HCT116 (cell line): ENCODE measurements at regions not wholly inside any gene's neighbourhood (a gene's known extent, or its start where the extent isn't known, plus 50 kb on each side); places are given as distances from the start of the nearest gene placed in this dataset.

Experiments used
- ATAC-seq: fragments of 200-7000 bp; cut with Tn5 transposase; 2 replicates; pipeline ENCODE4 v1.9.1; 2020; ENCODE audit warnings: mild to moderate bottlenecking, moderate library complexity
- BruUV-seq: library from RNA; stranded (reverse); fragments of 400-500 nt; replicated peaks from 2 replicates; lab custom pipeline; 2021; lab: Mats Ljungman, UMichigan
- CTCF ChIA-PET: fragments of 300-600 bp; sonication (Branson Sonifier 250); formaldehyde crosslinking; loops from one replicate; lab custom pipeline; 2021; ENCODE audit warnings: antibody characterized with exemption; lab: Charles Lee
- POLR2A ChIA-PET: fragments of 300-600, 350-600 bp; sonication (Branson Sonifier 250); formaldehyde crosslinking; loops from one replicate; lab custom pipeline; 2021; ENCODE audit warnings: antibody characterized with exemption; lab: Charles Lee
- RAD21 ChIA-PET, 2 experiments: fragments of 300-600 bp; sonication (Branson Sonifier 250); formaldehyde crosslinking; loops; one replicate each; lab custom pipeline; 2023; ENCODE audit warnings: low total read pairs in 2 of 2; ENCODE audit not compliant: uncharacterized antibody in 2 of 2, unreplicated experiment in 2 of 2, low non-redundant PET in 1 of 2; lab: Charles Lee
- DNase-seq: peaks from one replicate; pipeline ENCODE4 v3.0.0-alpha.2; 2010; ENCODE audit warnings: low read depth, low spot score
- H2AFZ ChIP-seq: fragments of 200-600 bp; shearing (Covaris generic), sonication (generic); 2 replicates; pipeline ENCODE4 v1.6.1; 2017; ENCODE audit warnings: low read depth, mixed run types, mixed read lengths, antibody characterized with exemption, low read length; ENCODE audit not compliant: poor library complexity, severe bottlenecking
- H3K27ac ChIP-seq: 2 replicates; pipeline ENCODE4 v1.5.1; 2012; ENCODE audit warnings: low read depth, low read length
- H3K27me3 ChIP-seq: fragments of 200-600 bp; sonication (generic); 2 replicates; pipeline ENCODE4 v1.6.1; 2016; ENCODE audit warnings: mixed run types, low read length, mixed read lengths; ENCODE audit not compliant: insufficient read depth
- H3K36me3 ChIP-seq, 2 experiments: fragments of 200-500 bp in 1 of 2; fragments of 200-600 bp in 1 of 2; sonication (Bioruptor generic) in 1 of 2; sonication (generic) in 1 of 2; 2 replicates each; pipeline versions ENCODE4 v1.5.1 to v1.6.1; 2014 to 2016; ENCODE audit warnings: low read length in 2 of 2, inconsistent platforms in 1 of 2, mixed read lengths in 1 of 2, mixed run types in 1 of 2; ENCODE audit not compliant: insufficient read depth in 2 of 2, control insufficient read depth in 1 of 2
- H3K4me1 ChIP-seq, 2 experiments: fragments of 200-600 bp in 1 of 2; sonication (generic) in 1 of 2; 2 replicates each; pipeline versions ENCODE4 v1.5.1 to v1.6.1; 2012 to 2017; ENCODE audit warnings: low read length in 2 of 2, inconsistent platforms in 1 of 2, mild to moderate bottlenecking in 1 of 2, mixed read lengths in 1 of 2, mixed run types in 1 of 2, moderate library complexity in 1 of 2; ENCODE audit not compliant: insufficient read depth in 2 of 2, control insufficient read depth in 1 of 2
- H3K4me2 ChIP-seq: fragments of 200-600 bp; sonication (generic); 2 replicates; pipeline ENCODE4 v1.6.1; 2017; ENCODE audit warnings: mixed run types, low read length, mixed read lengths
- H3K4me3 ChIP-seq, 2 experiments: fragments of 200-600 bp in 1 of 2; sonication (generic) in 1 of 2; replicated peaks in 1 of 2; 2 replicates each; pipeline ENCODE4 v1.5.1; 2011 to 2016; ENCODE audit warnings: low read length in 2 of 2, control low read depth in 1 of 2, low read depth in 1 of 2, mild to moderate bottlenecking in 1 of 2, mixed read lengths in 1 of 2, mixed run types in 1 of 2
- H3K79me2 ChIP-seq: fragments of 200-600 bp; sonication (generic); 2 replicates; pipeline ENCODE4 v1.6.1; 2017; ENCODE audit warnings: mild to moderate bottlenecking, mixed run types, low read length, moderate library complexity, mixed read lengths; ENCODE audit not compliant: insufficient read depth
- H3K9ac ChIP-seq: fragments of 200-600 bp; sonication (generic); 2 replicates; pipeline ENCODE4 v1.6.1; 2016; ENCODE audit warnings: low read length, mixed read lengths
- H3K9me2 ChIP-seq: fragments of 200-600 bp; sonication (generic), shearing (Covaris generic); 2 replicates; pipeline ENCODE4 v1.6.1; 2017; ENCODE audit warnings: mixed run types, mild to moderate bottlenecking, moderate library complexity; ENCODE audit not compliant: insufficient read depth
- H3K9me3 ChIP-seq, 2 experiments: fragments of 200-500 bp in 1 of 2; fragments of 200-600 bp in 1 of 2; sonication (Bioruptor generic) in 1 of 2; sonication (generic) in 1 of 2; 2 replicates each; pipeline ENCODE4 v1.6.1; 2014 to 2017; ENCODE audit warnings: low read length in 2 of 2, mixed read lengths in 2 of 2, inconsistent platforms in 1 of 2, low read depth in 1 of 2, mild to moderate bottlenecking in 1 of 2, mixed run types in 1 of 2, moderate library complexity in 1 of 2; ENCODE audit not compliant: control insufficient read depth in 1 of 2, insufficient read depth in 1 of 2
- H4K20me1 ChIP-seq: fragments of 200-600 bp; sonication (generic), shearing (Covaris generic); 2 replicates; pipeline ENCODE4 v1.6.1; 2017; ENCODE audit warnings: mixed run types, mild to moderate bottlenecking, moderate library complexity; ENCODE audit not compliant: insufficient read depth
- ATF3 ChIP-seq: IDR thresholded peaks from 2 replicates; pipeline ENCODE4 v1.6.1; 2012
- EGR1 ChIP-seq: IDR thresholded peaks from 2 replicates; pipeline ENCODE4 v1.6.1; 2012; ENCODE audit warnings: low read depth
- ELF1 ChIP-seq: IDR thresholded peaks from 2 replicates; pipeline ENCODE4 v1.6.1; 2012; ENCODE audit warnings: low read depth, borderline replicate concordance
- EZH2phosphoT487 ChIP-seq: fragments of 200-600 bp; IDR thresholded peaks from 2 replicates; pipeline ENCODE4 v1.6.1; 2018; ENCODE audit warnings: antibody characterized with exemption, borderline replicate concordance
- JUND ChIP-seq: IDR thresholded peaks from 2 replicates; pipeline ENCODE4 v1.6.1; 2012
- REST ChIP-seq: IDR thresholded peaks from 2 replicates; pipeline ENCODE4 v1.6.1; 2012; ENCODE audit warnings: low read depth
- SP1 ChIP-seq: IDR thresholded peaks from 2 replicates; pipeline ENCODE4 v1.6.1; 2012; ENCODE audit warnings: low read depth
- SRF ChIP-seq: IDR thresholded peaks from 2 replicates; pipeline ENCODE4 v1.6.1; 2012; ENCODE audit warnings: low read depth
- TCF7L2 ChIP-seq: IDR thresholded peaks from 2 replicates; pipeline ENCODE4 v1.7.0; 2011; ENCODE audit warnings: borderline replicate concordance, inconsistent platforms; ENCODE audit not compliant: insufficient read depth, insufficient read length; ENCODE audit errors: extremely low read depth
- intact Hi-C: fragments of 100-400 bp; cut with micrococcal nuclease; formaldehyde crosslinking; loops from 2 replicates; pipeline ENCODE4 v1.10.0; 2022

GRCh38 chr3:124316034-124316287 is 324.0 kb upstream of the ROPN1 start:
- intact Hi-C loops = no loop called here
- Histone ChIP-seq H3K79me2 (no peaks in the 10 kb centered on the region), H3K9me3 (no peaks in the 10 kb centered on the region), H3K9ac (no peak overlapping the region), H3K36me3 (no peaks in the 10 kb centered on the region), H3K27ac (no peak overlapping the region), H2AFZ (no peak overlapping the region), H3K4me2 (no peak overlapping the region), H4K20me1 (no peaks in the 10 kb centered on the region), H3K27me3 (peaks cover 8% of the 10 kb centered on the region), H3K4me1 (peaks cover 0 to 6% of the 10 kb centered on the region in 2 experiments; a peak in 1 of 4 replicates), H3K4me3 (no peak overlapping the region), H3K9me2 (no peaks in the 10 kb centered on the region)
- BruUV-seq = no TSS peak
- ChIA-PET RAD21 (no interaction called here), POLR2A (no interaction called here), CTCF (no interaction called here)
- DNase-seq (no peak), ATAC-seq (no peak)
- TF ChIP-seq JUND (no peak), ATF3 (no peak), ELF1 (no peak), EGR1 (no peak), SP1 (no peak), SRF (no peak), TCF7L2 (no peak), EZH2phosphoT487 (no peak), REST (no peak)
